NCI-H2171 (cell line): ENCODE measurements at regions not wholly inside any gene's neighbourhood (a gene's known extent, or its start where the extent isn't known, plus 50 kb on each side); places are given as distances from the start of the nearest gene placed in this dataset.

Experiments used
- DNase-seq: peaks from one replicate; lab custom pipeline; 2025; lab: John Stamatoyannopoulos, UW

DNA sequence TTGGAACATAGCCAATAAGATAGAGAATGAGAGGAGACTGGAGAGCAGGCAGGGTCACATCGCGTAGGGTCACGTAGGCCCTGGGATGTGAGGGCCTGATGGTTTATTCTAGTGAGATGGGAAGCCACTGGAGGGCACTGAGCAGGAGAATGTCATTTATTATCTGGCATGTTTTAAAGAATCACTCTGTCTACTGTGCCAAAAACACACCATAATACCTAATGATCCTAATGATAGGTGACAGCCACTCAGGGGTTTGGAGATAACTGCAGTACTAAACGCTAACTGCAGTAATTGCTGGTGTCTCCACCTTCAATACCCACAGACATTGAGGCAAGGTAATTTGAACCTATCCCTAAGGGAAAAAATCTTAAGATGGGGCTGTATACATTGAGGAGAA, 185.4 kb downstream of the TTLL7 start:
- DNase-seq, result no peak

DNA sequence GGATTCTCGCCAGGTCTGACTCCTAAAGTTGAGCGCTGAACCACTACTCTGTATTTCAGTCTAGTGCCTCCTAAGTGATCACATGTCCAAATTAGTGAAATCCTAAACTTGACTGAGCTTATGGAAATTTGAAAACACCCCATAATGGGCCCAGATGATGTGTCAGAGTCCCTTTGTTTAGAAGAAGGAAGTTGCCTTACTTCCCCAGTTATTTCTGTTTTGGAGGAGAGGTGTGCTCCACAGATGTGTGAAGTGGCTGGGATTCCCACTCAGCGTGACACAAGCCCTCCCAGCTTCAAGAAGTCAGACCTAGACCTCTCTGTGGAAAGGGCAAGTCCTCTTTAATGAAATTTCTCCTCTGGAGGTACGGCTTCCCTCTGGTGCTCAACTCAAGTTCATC, 188.8 kb downstream of the TTLL7 start:
- DNase-seq, result no peak

- DNase-seq, result no peak
Observed at GRCh38 chr1:83808536-83808935, 190.4 kb downstream of the TTLL7 start.

DNA sequence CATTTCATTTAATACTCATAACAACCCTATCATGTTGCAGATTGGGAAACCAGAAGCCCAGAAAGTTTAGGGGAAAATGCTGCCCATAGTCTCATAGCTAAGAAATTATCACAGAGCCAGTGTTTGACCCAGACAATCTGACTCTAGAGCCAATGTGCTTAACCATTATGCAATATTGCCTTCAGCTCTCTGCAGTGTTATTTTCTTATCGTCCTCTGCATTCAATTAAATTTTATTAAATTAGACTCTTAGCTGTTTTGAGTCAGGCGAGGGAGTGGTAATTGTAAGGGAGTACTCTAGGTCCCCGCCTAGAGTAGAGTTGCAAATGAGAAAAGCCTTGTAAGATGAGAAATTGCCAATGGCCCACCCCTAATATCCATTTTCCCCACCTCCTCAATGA, 191.1 kb downstream of the TTLL7 start:
- DNase-seq, result no peak

GRCh38 chr1:83807231-83807630, 191.7 kb downstream of the TTLL7 start:
- DNase-seq, result no peak

DNA sequence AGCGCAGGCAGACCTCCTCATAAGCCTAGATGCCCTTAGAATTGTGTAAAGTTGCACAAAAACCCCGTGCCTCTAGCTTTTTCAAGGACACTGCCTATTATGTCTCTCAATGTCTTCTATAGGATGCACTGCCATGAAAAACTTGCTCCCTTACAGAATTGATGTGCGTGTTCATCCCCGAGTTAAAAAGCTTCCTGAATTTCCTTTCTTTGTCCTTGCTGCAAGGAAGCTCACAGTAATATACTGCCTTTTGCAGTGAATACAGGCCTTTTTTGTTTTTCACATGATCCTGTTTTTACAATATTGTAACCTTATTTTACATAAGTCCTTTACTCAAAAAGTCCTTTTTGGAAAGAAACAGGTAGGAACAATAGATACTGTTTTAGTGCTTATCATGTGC, 193.0 kb downstream of the TTLL7 start:
- no peak for DNase-seq

- no peak for DNase-seq
Observed at GRCh38 chr1:83802460-83803152, 196.3 kb downstream of the TTLL7 start.

GRCh38 chr1:83802023-83802422, 196.9 kb downstream of the TTLL7 start:
- DNase-seq, result no peak

- no peak for DNase-seq
Observed at GRCh38 chr1:83800066-83800465, 198.9 kb downstream of the TTLL7 start.

- DNase-seq, result no peak
Observed at GRCh38 chr1:83799594-83799993, 199.3 kb downstream of the TTLL7 start.

- no peak for DNase-seq
Observed at GRCh38 chr1:83798965-83799364, 200.0 kb downstream of the TTLL7 start.

GRCh38 chr1:83796409-83796808, 202.5 kb downstream of the TTLL7 start:
- DNase-seq, result no peak

DNA sequence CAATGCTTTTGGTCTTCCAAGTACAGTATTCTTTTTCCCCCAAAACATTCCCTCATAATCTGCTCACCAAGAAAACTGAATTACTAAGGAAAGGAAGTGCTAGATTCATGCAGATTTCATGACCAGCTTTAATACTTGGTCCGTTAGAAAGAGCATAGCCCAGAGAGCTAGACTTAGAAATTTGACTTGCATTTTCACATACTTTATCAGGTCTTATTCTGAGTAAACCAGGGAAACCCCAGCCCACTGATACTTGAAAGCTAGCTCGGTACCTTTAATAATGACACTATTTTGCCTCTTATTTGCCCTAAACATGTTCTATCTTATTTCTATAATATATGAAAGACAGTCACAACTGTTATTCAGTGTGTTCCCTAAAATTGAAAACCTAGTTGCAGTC, 204.5 kb downstream of the TTLL7 start:
- no peak for DNase-seq

DNA sequence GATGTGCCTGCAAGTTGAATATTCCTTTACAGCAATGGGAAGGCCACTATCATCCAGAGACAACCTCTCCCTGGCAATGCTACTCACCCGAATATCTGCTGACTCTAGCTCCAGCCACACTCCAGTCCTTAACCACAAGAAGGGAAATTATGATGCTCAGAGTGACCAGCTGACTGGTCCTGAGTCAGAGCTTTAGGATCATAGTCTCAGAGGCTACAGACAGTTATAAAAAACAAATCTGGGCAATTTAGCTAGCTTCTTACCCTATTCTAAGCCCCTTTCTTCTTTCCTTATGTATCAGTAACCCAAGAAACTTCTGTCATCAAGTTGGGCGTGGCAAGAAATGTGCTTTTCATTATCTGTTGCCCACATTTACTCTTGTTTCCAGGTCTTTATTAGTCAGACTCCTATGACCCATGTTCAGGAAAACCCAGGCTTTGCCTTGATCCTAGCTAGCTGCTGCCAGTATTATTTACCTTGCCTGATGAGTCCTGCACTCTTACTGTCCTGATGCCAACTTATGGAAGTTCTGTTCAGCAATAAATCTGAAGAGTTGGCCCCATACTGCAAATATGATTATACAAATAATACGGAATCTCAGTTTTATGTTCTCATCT, 207.0 kb downstream of the TTLL7 start:
- DNase-seq, result no peak

DNA sequence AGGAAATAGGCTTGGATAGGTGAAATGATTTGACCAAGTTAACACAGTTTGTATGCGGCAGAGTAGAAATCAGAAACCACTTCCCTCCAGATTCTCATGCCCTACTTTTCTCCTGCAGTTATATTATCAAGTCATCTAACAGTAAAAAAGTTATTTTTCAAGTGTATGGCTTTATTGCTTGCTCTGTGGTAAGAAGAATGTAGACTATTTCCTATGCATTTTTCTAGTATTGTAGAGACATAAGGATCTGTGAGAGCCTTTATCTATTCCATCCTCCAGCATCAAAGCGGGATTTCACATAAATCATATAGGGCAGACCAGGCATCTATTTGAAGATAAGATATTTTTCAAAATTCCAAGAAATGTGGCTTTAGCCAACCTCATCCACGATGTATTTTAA, 208.5 kb downstream of the TTLL7 start:
- no peak for DNase-seq

DNA sequence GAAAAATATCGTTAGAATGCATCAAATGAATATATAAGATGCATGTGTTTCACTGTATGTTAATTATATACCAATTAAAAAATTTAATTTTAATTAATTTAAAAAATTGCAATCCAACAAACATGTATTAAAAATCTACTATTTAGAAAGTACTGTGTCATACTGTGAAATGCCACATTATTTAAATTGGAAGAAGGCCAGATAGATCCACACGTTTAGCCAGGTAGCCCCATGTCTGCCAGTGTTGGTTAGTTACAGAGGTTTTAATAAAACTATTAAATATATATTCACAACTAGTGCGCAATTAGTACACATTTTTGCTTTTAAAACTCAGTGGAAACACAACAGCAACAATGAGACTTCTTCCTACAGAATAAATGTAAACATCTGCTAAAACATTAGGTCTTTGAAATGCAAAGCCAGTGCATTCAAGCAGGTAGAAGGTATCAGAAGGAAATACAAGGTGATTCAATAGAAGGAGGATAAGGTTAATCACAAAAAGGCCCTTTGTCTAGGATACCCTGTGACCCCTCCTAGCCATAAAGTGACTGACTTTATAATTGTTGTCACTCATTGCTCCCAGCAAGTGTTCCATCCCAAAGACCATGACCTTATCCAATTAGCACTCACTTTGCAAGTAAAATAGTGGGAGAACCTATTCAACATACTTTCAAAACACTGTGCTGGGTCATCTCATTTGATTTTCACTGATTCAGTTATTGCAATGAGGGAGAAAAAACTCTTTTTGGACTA, 211.5 kb downstream of the TTLL7 start:
- no peak for DNase-seq

GRCh38 chr1:83781667-83782066, 217.3 kb downstream of the TTLL7 start:
- no peak for DNase-seq

DNA sequence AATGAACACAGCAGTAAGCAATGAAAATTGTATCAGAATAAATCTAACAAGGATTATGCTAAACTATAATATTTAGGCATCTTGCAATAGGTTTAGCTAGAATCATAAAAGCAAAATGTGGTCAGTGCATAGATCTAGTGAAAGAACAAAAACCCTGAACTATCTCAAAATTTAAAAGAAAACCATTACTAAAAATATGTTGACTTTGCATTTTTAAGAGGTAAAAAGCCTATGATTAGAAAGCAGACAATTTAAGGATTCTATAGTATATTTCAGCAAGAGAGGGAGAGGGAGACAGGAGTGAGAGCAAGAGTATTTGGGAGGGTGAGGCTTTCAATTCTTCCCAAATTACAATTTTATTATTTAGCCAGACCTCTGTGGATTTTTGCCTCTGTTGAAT, 219.4 kb downstream of the TTLL7 start:
- no peak for DNase-seq

GRCh38 chr1:83777758-83778101, 221.2 kb downstream of the TTLL7 start:
- no peak for DNase-seq

GRCh38 chr1:83776913-83777757, 221.8 kb downstream of the TTLL7 start:
- DNase-seq, result no peak

DNA sequence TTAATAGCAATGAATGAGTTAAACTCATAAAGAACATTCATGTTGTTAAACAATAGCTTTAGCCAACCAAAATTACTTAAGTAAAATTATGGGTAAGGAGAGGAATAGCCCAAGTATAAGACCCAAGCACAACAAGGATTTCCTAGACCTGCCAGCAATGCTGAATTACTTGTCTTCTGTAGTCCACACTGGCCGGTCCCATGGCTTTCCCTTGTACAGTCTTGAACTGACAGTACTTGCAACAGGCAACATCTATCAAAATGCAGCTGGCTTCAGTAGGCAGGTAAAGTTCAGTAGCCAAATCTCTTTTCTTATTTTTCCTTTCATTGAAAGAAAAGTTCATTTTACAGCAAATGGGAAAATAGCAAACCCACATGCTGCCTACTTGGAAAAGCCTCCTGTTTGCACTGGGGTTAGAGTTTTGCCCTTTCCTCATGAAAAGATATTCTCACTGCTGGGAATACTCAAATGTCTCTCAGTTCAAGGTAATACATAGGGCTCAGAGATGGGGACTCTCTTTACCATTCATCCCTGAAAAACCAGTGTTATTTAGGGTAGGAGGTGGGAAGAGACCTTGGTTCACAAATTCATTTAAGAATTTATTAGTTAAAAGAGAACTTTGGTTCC, 222.8 kb downstream of the TTLL7 start:
- no peak for DNase-seq

- no peak for DNase-seq
Observed at GRCh38 chr1:83773059-83773458, 225.9 kb downstream of the TTLL7 start.
